K562 (cell line): ENCODE measurements at regions not wholly inside any gene's neighbourhood (a gene's known extent, or its start where the extent isn't known, plus 50 kb on each side); places are given as distances from the start of the nearest gene placed in this dataset.

Experiments
- ASH1L ChIP-seq: fragments of 450-650 bp; IDR thresholded peaks from 2 replicates; pipeline ENCODE4 v1.6.1; 2018; ENCODE audit warnings: borderline replicate concordance, mild to moderate bottlenecking, low read depth; ENCODE audit not compliant: partially characterized antibody
- CBFA2T2 ChIP-seq: fragments of 450-650 bp; conservative IDR thresholded peaks from 2 replicates; pipeline ENCODE4 v1.6.1; 2017; ENCODE audit warnings: mild to moderate bottlenecking
- ETV1 ChIP-seq: fragments of 450-650 bp; conservative IDR thresholded peaks from 2 replicates; pipeline ENCODE4 v1.6.1; 2016; ENCODE audit warnings: missing genetic modification characterization, control low read depth, low read depth, missing compliant biosample characterization
- FOSL1 ChIP-seq: fragments of 200-800 bp; sonication (Bioruptor generic); conservative IDR thresholded peaks from 2 replicates; pipeline ENCODE4 v1.6.1; 2016; ENCODE audit warnings: missing genetic modification characterization, missing compliant biosample characterization
- HMGN3 ChIP-seq: IDR thresholded peaks from 2 replicates; pipeline ENCODE4 v1.6.1; 2011; ENCODE audit warnings: borderline replicate concordance, low read depth, mild to moderate bottlenecking, mixed read lengths, low read length; ENCODE audit not compliant: insufficient read length; ENCODE audit errors: extremely low read depth
- HNRNPK ChIP-seq: fragments of 200-400 bp; formaldehyde crosslinking; IDR thresholded peaks from one replicate; pipeline ENCODE4 v1.6.1; 2018; ENCODE audit warnings: mild to moderate bottlenecking, low read depth, low read length; ENCODE audit not compliant: poor library complexity, severe bottlenecking
- JUND ChIP-seq, 2 experiments: IDR thresholded peaks; 2 replicates in 1 of 2; 3 replicates in 1 of 2; pipeline ENCODE4 v1.6.1; 2011; ENCODE audit warnings: borderline replicate concordance in 2 of 2, low read depth in 2 of 2, low read length in 2 of 2, improper control_type of control experiment in 1 of 2, missing biosample characterization in 1 of 2, missing genetic modification characterization in 1 of 2, missing genetic modification reagents in 1 of 2
- L3MBTL2 ChIP-seq: fragments of 450-650 bp; IDR thresholded peaks from 2 replicates; pipeline ENCODE4 v1.6.1; 2016; ENCODE audit warnings: mild to moderate bottlenecking, moderate library complexity
- POLR2AphosphoS2 ChIP-seq: IDR thresholded peaks from 2 replicates; pipeline ENCODE4 v1.6.1; 2012; ENCODE audit warnings: low read length, improper control_type of control experiment
- PREB ChIP-seq: sonication (generic); formaldehyde crosslinking; IDR thresholded peaks from 2 replicates; pipeline ENCODE4 v1.8.1; 2023; ENCODE audit warnings: mild to moderate bottlenecking, missing genetic modification reagents
- RNF219 ChIP-seq: fragments of 250-450 bp; sonication (Bioruptor Pico); IDR thresholded peaks from 2 replicates; pipeline ENCODE4 v1.5.0; 2022; ENCODE audit warnings: mild to moderate bottlenecking
- SPI1 ChIP-seq: IDR thresholded peaks from 2 replicates; pipeline ENCODE4 v1.6.1; 2011; ENCODE audit warnings: low read depth, low read length, control low read depth, borderline replicate concordance
- ZNF3 ChIP-seq: fragments of 250-450 bp; sonication (Bioruptor Pico); IDR thresholded peaks from 2 replicates; pipeline ENCODE4 v1.5.0; 2021; ENCODE audit warnings: mild to moderate bottlenecking, moderate library complexity
- ZNF551 ChIP-seq: fragments of 250-450 bp; sonication (Bioruptor Pico); IDR thresholded peaks from 2 replicates; pipeline ENCODE4 v1.5.0; 2021; ENCODE audit warnings: mild to moderate bottlenecking, moderate library complexity
- ZNF561 ChIP-seq: fragments of 450-650 bp; formaldehyde crosslinking; conservative IDR thresholded peaks from 2 replicates; pipeline ENCODE4 v1.4.0; 2020; ENCODE audit warnings: mild to moderate bottlenecking, moderate library complexity
- TF ChIP-seq, protein P1 (sequence below), 2 experiments: IDR thresholded peaks; 2 replicates each; pipeline ENCODE4 v1.6.1; 2011; ENCODE audit warnings: borderline replicate concordance in 1 of 2, control low read depth in 1 of 2, low read depth in 1 of 2, low read length in 1 of 2, mild to moderate bottlenecking in 1 of 2, mixed read lengths in 1 of 2, moderate library complexity in 1 of 2; ENCODE audit not compliant: insufficient read depth in 1 of 2, insufficient read length in 1 of 2, poor library complexity in 1 of 2, severe bottlenecking in 1 of 2; ENCODE audit errors: extremely low read depth in 1 of 2
- TF ChIP-seq, protein P2 (sequence below): fragments of 250-450 bp; sonication (Bioruptor Pico); IDR thresholded peaks from 2 replicates; pipeline ENCODE4 v1.5.0; 2020; ENCODE audit warnings: mild to moderate bottlenecking, borderline replicate concordance
- TF ChIP-seq, protein P3 (sequence below), 2 experiments: fragments of 450-650 bp in 1 of 2; sonication (generic) in 1 of 2; formaldehyde crosslinking in 1 of 2; IDR thresholded peaks in 1 of 2; conservative IDR thresholded peaks in 1 of 2; 2 replicates each; pipeline versions ENCODE4 v1.6.1 to v1.8.1; 2016 to 2023; ENCODE audit warnings: mild to moderate bottlenecking in 2 of 2, moderate library complexity in 2 of 2, inconsistent platforms in 1 of 2, missing genetic modification reagents in 1 of 2

- TF ChIP-seq RNF219 (CRISPR knock-in tag), result no peak
- no peak for TF ChIP-seq ZNF3 (CRISPR knock-in tag)
- TF ChIP-seq POLR2AphosphoS2, result no peak
- TF ChIP-seq PREB, result no peak
- no peak for TF ChIP-seq FOSL1
- TF ChIP-seq SPI1, result 0 out of 2 replicates have a peak, but pooled peaks have one; percentile 36
- no peak for TF ChIP-seq HNRNPK
- no peak for TF ChIP-seq ASH1L
- no peak for TF ChIP-seq ETV1 (tag)
- TF ChIP-seq CBFA2T2, result no peak
- TF ChIP-seq ZNF561 (CRISPR knock-in tag), result no peak
- TF ChIP-seq, protein P1, sequence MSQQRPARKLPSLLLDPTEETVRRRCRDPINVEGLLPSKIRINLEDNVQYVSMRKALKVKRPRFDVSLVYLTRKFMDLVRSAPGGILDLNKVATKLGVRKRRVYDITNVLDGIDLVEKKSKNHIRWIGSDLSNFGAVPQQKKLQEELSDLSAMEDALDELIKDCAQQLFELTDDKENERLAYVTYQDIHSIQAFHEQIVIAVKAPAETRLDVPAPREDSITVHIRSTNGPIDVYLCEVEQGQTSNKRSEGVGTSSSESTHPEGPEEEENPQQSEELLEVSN (IDR thresholded peaks at IDR 0.05; ENCODE audit: borderline replicate concordance in 1 of 2, extremely low read depth in 1 of 2, insufficient read depth in 1 of 2, insufficient read length in 1 of 2, low read depth in 1 of 2, low read length in 1 of 2, poor library complexity in 1 of 2, severe bottlenecking in 1 of 2), result peak in 1 of 2 experiments; percentile 24
- TF ChIP-seq, protein P2, sequence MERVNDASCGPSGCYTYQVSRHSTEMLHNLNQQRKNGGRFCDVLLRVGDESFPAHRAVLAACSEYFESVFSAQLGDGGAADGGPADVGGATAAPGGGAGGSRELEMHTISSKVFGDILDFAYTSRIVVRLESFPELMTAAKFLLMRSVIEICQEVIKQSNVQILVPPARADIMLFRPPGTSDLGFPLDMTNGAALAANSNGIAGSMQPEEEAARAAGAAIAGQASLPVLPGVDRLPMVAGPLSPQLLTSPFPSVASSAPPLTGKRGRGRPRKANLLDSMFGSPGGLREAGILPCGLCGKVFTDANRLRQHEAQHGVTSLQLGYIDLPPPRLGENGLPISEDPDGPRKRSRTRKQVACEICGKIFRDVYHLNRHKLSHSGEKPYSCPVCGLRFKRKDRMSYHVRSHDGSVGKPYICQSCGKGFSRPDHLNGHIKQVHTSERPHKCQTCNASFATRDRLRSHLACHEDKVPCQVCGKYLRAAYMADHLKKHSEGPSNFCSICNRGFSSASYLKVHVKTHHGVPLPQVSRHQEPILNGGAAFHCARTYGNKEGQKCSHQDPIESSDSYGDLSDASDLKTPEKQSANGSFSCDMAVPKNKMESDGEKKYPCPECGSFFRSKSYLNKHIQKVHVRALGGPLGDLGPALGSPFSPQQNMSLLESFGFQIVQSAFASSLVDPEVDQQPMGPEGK (CRISPR knock-in tag), result no peak
- peak; percentile 51 for TF ChIP-seq L3MBTL2
- TF ChIP-seq, protein P3, sequence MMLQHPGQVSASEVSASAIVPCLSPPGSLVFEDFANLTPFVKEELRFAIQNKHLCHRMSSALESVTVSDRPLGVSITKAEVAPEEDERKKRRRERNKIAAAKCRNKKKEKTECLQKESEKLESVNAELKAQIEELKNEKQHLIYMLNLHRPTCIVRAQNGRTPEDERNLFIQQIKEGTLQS (IDR thresholded peaks at IDR 0.05), result no peak
- TF ChIP-seq, protein P3 (CRISPR knock-in tag; conservative IDR thresholded peaks at IDR 0.05), result no peak
- TF ChIP-seq ZNF551, result no peak
- no peak for TF ChIP-seq HMGN3
- no peak for TF ChIP-seq JUND (IDR thresholded peaks at IDR 0.05; ENCODE audit: borderline replicate concordance, low read depth, low read length)
- no peak for TF ChIP-seq JUND (tag; IDR thresholded peaks at IDR 0.05; ENCODE audit: borderline replicate concordance, low read depth, low read length)
- TF ChIP-seq, all 486 proteins: peak for 20
Observed at GRCh38 chr13:97142452-97142851, 79.7 kb upstream of the MBNL2 start (continued).
